ENCODE measurements at regions not wholly inside any gene's neighbourhood (a gene's known extent, or its start where the extent isn't known, plus 50 kb on each side); places are given as distances from the start of the nearest gene placed in this dataset.

GRCh38 chr4:42787079-42787463 lies 105.4 kb upstream of the GRXCR1 start:
- H3K9ac ChIP-seq (ENCODE audit: extremely low read depth, low read length, poor library complexity, severe bottlenecking), result no peak overlapping the region
- H3K27ac Mint-ChIP-seq, result no peak overlapping the region
- H3K9me3 ChIP-seq (ENCODE audit: control insufficient read depth, low read length), result no peaks in the 10 kb centered on the region
- no peaks in the 10 kb centered on the region for H3K36me3 ChIP-seq (ENCODE audit: control insufficient read depth, insufficient read depth, low read length)
- no peaks in the 10 kb centered on the region for H3K9me3 Mint-ChIP-seq
- no peak for DNase-seq
- no peak overlapping the region for H3K27ac ChIP-seq (ENCODE audit: low read depth, low read length)
- no peak overlapping the region for H3K4me3 ChIP-seq (ENCODE audit: low read length)
- H3K27me3 Mint-ChIP-seq (ENCODE audit: insufficient read depth), result peaks cover 2% of the 10 kb centered on the region
- H3K4me1 Mint-ChIP-seq, result peaks cover 8% of the 10 kb centered on the region
- no peaks in the 10 kb centered on the region for H3K27me3 ChIP-seq (ENCODE audit: control insufficient read depth, insufficient read depth, low read length, poor library complexity, severe bottlenecking)
- H3K4me3 Mint-ChIP-seq, result no peak overlapping the region
- 89 to 95% methylated on average over 3 to 6 of the region's 6 CpGs for WGBS, 2 experiments (ENCODE audit: insufficient coverage in 1 of 2, insufficient read length in 1 of 2)
- H3K36me3 Mint-ChIP-seq (ENCODE audit: low read depth), result no peaks in the 10 kb centered on the region
- no peaks in the 10 kb centered on the region for H3K4me1 ChIP-seq (ENCODE audit: control insufficient read depth, insufficient read depth, low read length)
- no peak for TF ChIP-seq CTCF (conservative IDR thresholded peaks at IDR 0.05)

GRCh38 chr4:42786350-42787078 lies 106.0 kb upstream of the GRXCR1 start:
- H3K4me3 ChIP-seq (ENCODE audit: low read length), result no peak overlapping the region
- WGBS, 2 experiments (ENCODE audit: insufficient coverage in 1 of 2, insufficient read length in 1 of 2), result 65 to 72% methylated on average over 5 to 6 of the region's 6 CpGs
- Mint-ChIP-seq H3K27me3 (ENCODE audit: insufficient read depth) (peaks cover 2% of the 10 kb centered on the region), H3K36me3 (ENCODE audit: low read depth) (no peaks in the 10 kb centered on the region), H3K9me3 (no peaks in the 10 kb centered on the region), H3K4me3 (no peak overlapping the region), H3K27ac (no peak overlapping the region), H3K4me1 (peaks cover 8% of the 10 kb centered on the region)
- no peaks in the 10 kb centered on the region for H3K27me3 ChIP-seq (ENCODE audit: control insufficient read depth, insufficient read depth, low read length, poor library complexity, severe bottlenecking)
- no peak overlapping the region for H3K9ac ChIP-seq (ENCODE audit: extremely low read depth, low read length, poor library complexity, severe bottlenecking)
- peak; percentile 20 for TF ChIP-seq CTCF (conservative IDR thresholded peaks at IDR 0.05)
- DNase-seq, result peak; percentile 80
- H3K9me3 ChIP-seq (ENCODE audit: control insufficient read depth, low read length), result no peaks in the 10 kb centered on the region
- no peaks in the 10 kb centered on the region for H3K4me1 ChIP-seq (ENCODE audit: control insufficient read depth, insufficient read depth, low read length)
- no peak overlapping the region for H3K27ac ChIP-seq (ENCODE audit: low read depth, low read length)
- no peaks in the 10 kb centered on the region for H3K36me3 ChIP-seq (ENCODE audit: control insufficient read depth, insufficient read depth, low read length)

- Histone ChIP-seq H3K27ac (ENCODE audit: low read depth, low read length) (no peak overlapping the region), H3K4me3 (ENCODE audit: low read length) (no peak overlapping the region), H3K27me3 (ENCODE audit: control insufficient read depth, insufficient read depth, low read length, poor library complexity, severe bottlenecking) (no peaks in the 10 kb centered on the region), H3K36me3 (ENCODE audit: control insufficient read depth, insufficient read depth, low read length) (no peaks in the 10 kb centered on the region), H3K9me3 (ENCODE audit: control insufficient read depth, low read length) (no peaks in the 10 kb centered on the region), H3K9ac (ENCODE audit: extremely low read depth, low read length, poor library complexity, severe bottlenecking) (no peak overlapping the region), H3K4me1 (ENCODE audit: control insufficient read depth, insufficient read depth, low read length) (no peaks in the 10 kb centered on the region)
- H3K27ac Mint-ChIP-seq, result no peak overlapping the region
- 91 to 98% methylated on average over 3 to 5 of the region's 5 CpGs for WGBS, 2 experiments (ENCODE audit: insufficient coverage in 1 of 2, insufficient read length in 1 of 2)
- H3K27me3 Mint-ChIP-seq (ENCODE audit: insufficient read depth), result peaks cover 2% of the 10 kb centered on the region
- no peak overlapping the region for H3K4me3 Mint-ChIP-seq
- TF ChIP-seq CTCF (conservative IDR thresholded peaks at IDR 0.05), result no peak
- DNase-seq, result no peak
- no peaks in the 10 kb centered on the region for H3K36me3 Mint-ChIP-seq (ENCODE audit: low read depth)
- H3K9me3 Mint-ChIP-seq, result no peaks in the 10 kb centered on the region
- peaks cover 8% of the 10 kb centered on the region for H3K4me1 Mint-ChIP-seq
These were observed 106.7 kb upstream of the GRXCR1 start for GRCh38 chr4:42785817-42786216.
